Vagina (tissue), 2 donors: ENCODE measurements at regions not wholly inside any gene's neighbourhood (a gene's known extent, or its start where the extent isn't known, plus 50 kb on each side); places are given as distances from the start of the nearest gene placed in this dataset.

Experiments used
- CTCF ChIP-seq, 3 experiments: fragments of 450-650 bp in 2 of 3; fragments of 200-600 bp in 1 of 3; sonication (generic) in 1 of 3; IDR thresholded peaks; one replicate each; pipeline ENCODE4 v1.5.1; 2017 to 2019; ENCODE audit warnings: antibody characterized with exemption in 3 of 3, mild to moderate bottlenecking in 2 of 3, moderate library complexity in 2 of 3
- POLR2A ChIP-seq, 2 donors: fragments of 450-650 bp; IDR thresholded peaks; one replicate each; pipeline ENCODE4 v1.6.1; 2017; ENCODE audit warnings: antibody characterized with exemption in 2 of 2, mild to moderate bottlenecking in 2 of 2, moderate library complexity in 2 of 2
- POLR2AphosphoS5 ChIP-seq, 2 donors: sonication (generic); formaldehyde crosslinking; IDR thresholded peaks; one replicate each; pipeline ENCODE4 v1.9.0; 2017; ENCODE audit warnings: antibody characterized with exemption in 2 of 2, mild to moderate bottlenecking in 2 of 2, low read depth in 1 of 2; ENCODE audit not compliant: insufficient read depth in 1 of 2

DNA sequence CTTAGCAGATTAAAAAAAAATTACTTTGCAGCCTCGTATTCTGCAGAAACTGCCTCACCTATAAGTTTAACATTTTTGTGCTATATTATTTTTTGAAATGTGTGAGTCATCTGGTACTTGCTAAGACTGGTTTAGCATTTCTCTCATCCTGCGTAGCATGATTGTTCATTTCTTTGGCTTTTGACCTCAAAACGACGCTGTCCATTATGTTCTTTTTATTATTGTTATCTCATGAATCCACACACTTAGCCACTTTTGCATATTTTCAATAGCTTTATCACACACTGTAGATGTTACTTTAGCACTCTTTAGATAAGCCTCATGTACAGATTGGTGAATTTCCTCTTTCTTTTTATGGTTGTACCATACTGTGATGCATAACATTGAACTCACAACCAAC, 1004.9 kb upstream of the NCAM2 start:
- TF ChIP-seq POLR2A (IDR thresholded peaks at IDR 0.05): no peak
- TF ChIP-seq CTCF (IDR thresholded peaks at IDR 0.05): no peak
- no peak for TF ChIP-seq POLR2AphosphoS5 (IDR thresholded peaks at IDR 0.05; ENCODE audit: insufficient read depth in 1 of 2, low read depth in 1 of 2)
